K562 (cell line): ENCODE measurements at regions not wholly inside any gene's neighbourhood (a gene's known extent, or its start where the extent isn't known, plus 50 kb on each side); places are given as distances from the start of the nearest gene placed in this dataset.

Experiments used
- ATAC-seq: fragments of 200-7000 bp; cut with Tn5 transposase; 3 replicates; pipeline ENCODE4 v1.9.1; 2020; ENCODE audit warnings: moderate library complexity
- BruUV-seq: library from RNA; stranded (reverse); fragments of 400-500 nt; replicated peaks from 2 replicates; lab custom pipeline; 2021; lab: Mats Ljungman, UMichigan
- CTCF ChIA-PET: fragments of 300-600 bp; formaldehyde crosslinking; extraction: SDS; loops from one replicate; lab custom pipeline; 2021; ENCODE audit warnings: low intra/inter-chr PET ratio; lab: Yijun Ruan, JAX
- POLR2A ChIA-PET: fragments of 300-600, 350-650 bp; sonication (Branson Sonifier 250); formaldehyde crosslinking; extraction: SDS; loops from one replicate; lab custom pipeline; 2021; ENCODE audit warnings: antibody characterized with exemption, inconsistent platforms; lab: Yijun Ruan, JAX
- DNase-seq, 4 experiments: peaks; one replicate each; pipeline versions ENCODE4 v3.0.0 to v3.0.0-alpha.2; 2011 to 2018; ENCODE audit warnings: low spot score in 3 of 4, mixed read lengths in 3 of 4; ENCODE audit errors: extremely low read depth in 1 of 4
- FAIRE-seq: peaks from 2 replicates; lab custom pipeline; 2011; peaks lifted over from hg19 to GRCh38; lab: Jason Lieb, UNC
- H2AFZ ChIP-seq: 2 replicates; pipeline ENCODE4 v1.6.0; 2011; ENCODE audit warnings: low read depth, low read length, control low read depth, inconsistent platforms
- H3K27ac ChIP-seq: fragments of 200-600 bp; 3 replicates; pipeline ENCODE4 v1.8.0; 2011; ENCODE audit warnings: low read depth, mild to moderate bottlenecking, control low read depth, inconsistent platforms, low read length, moderate library complexity, mixed read lengths; ENCODE audit errors: extremely low read depth
- H3K27me3 ChIP-seq, 2 experiments: fragments of 300-600 bp in 1 of 2; 2 replicates in 1 of 2; 3 replicates in 1 of 2; pipeline versions ENCODE4 v1.6.0 to v1.8.0; 2011; ENCODE audit warnings: inconsistent platforms in 2 of 2, low read length in 2 of 2, mild to moderate bottlenecking in 1 of 2, mixed read lengths in 1 of 2, moderate library complexity in 1 of 2; ENCODE audit not compliant: control insufficient read depth in 2 of 2, insufficient read depth in 2 of 2
- H3K36me3 ChIP-seq: fragments of 300-600 bp; 3 replicates; pipeline ENCODE4 v1.8.0; 2011; ENCODE audit warnings: mild to moderate bottlenecking, low read length, inconsistent platforms; ENCODE audit not compliant: control insufficient read depth, insufficient read depth
- H3K4me1 ChIP-seq, 2 experiments: fragments of 200-600 bp in 1 of 2; replicated peaks in 1 of 2; 2 replicates in 1 of 2; 3 replicates in 1 of 2; pipeline versions ENCODE4 v1.5.1 to v1.8.0; 2011; ENCODE audit warnings: inconsistent platforms in 2 of 2, low read length in 2 of 2, mild to moderate bottlenecking in 1 of 2, mixed read lengths in 1 of 2, moderate library complexity in 1 of 2; ENCODE audit not compliant: control insufficient read depth in 2 of 2, insufficient read depth in 2 of 2
- H3K4me2 ChIP-seq: 2 replicates; pipeline ENCODE4 v1.6.1; 2011; ENCODE audit warnings: low read length, control low read depth, inconsistent platforms, mixed read lengths; ENCODE audit not compliant: insufficient read depth
- H3K4me3 ChIP-seq: fragments of 200-600 bp; sonication (generic), shearing (Covaris generic); 2 replicates; pipeline ENCODE4 v1.5.1; 2016; ENCODE audit warnings: control low read depth, inconsistent platforms
- H3K79me2 ChIP-seq: fragments of 200-600 bp; 3 replicates; pipeline ENCODE4 v1.8.0; 2011; ENCODE audit warnings: low read length, inconsistent platforms; ENCODE audit not compliant: control insufficient read depth, insufficient read depth
- H3K9ac ChIP-seq, 2 experiments: 2 replicates each; pipeline versions ENCODE4 v1.6.0 to v1.6.1; 2011; ENCODE audit warnings: low read depth in 2 of 2, low read length in 2 of 2, control low read depth in 1 of 2, inconsistent platforms in 1 of 2, mild to moderate bottlenecking in 1 of 2, mixed read lengths in 1 of 2; ENCODE audit not compliant: insufficient read depth in 1 of 2
- H3K9me1 ChIP-seq: one replicate; pipeline ENCODE4 v1.6.0; 2011; ENCODE audit warnings: inconsistent platforms, mild to moderate bottlenecking, low read length, moderate library complexity; ENCODE audit not compliant: control insufficient read depth, insufficient read depth
- H3K9me3 ChIP-seq: replicated peaks from 2 replicates; pipeline ENCODE4 v1.5.1; 2011; ENCODE audit warnings: low read depth, low read length, inconsistent platforms; ENCODE audit not compliant: control insufficient read depth, insufficient read depth
- H4K20me1 ChIP-seq: replicated peaks from 2 replicates; pipeline ENCODE4 v1.6.1; 2011; ENCODE audit warnings: low read length, inconsistent platforms, mixed read lengths; ENCODE audit not compliant: control insufficient read depth, insufficient read depth
- DDX20 ChIP-seq: fragments of 450-650 bp; IDR thresholded peaks from 2 replicates; pipeline ENCODE4 v1.6.1; 2016; ENCODE audit warnings: missing genetic modification characterization, low read depth, mild to moderate bottlenecking, missing compliant biosample characterization, moderate library complexity
- FOXJ3 ChIP-seq: sonication (generic); formaldehyde crosslinking; IDR thresholded peaks from 2 replicates; pipeline ENCODE4 v1.4.0; 2020; ENCODE audit warnings: mild to moderate bottlenecking, missing genetic modification reagents
- GATAD2B ChIP-seq: fragments of 450-650 bp; IDR thresholded peaks from 2 replicates; pipeline ENCODE4 v1.6.1; 2017; ENCODE audit warnings: mild to moderate bottlenecking, borderline replicate concordance
- NFE2 ChIP-seq: IDR thresholded peaks from 2 replicates; pipeline ENCODE4 v1.6.1; 2014; ENCODE audit warnings: antibody characterized with exemption, low read depth
- RAD51 ChIP-seq: fragments of 450-650 bp; IDR thresholded peaks from 2 replicates; pipeline ENCODE4 v1.7.1; 2016; ENCODE audit warnings: low read depth, mild to moderate bottlenecking, borderline replicate concordance
- ZC3H11A ChIP-seq: IDR thresholded peaks from 2 replicates; pipeline ENCODE4 v1.6.1; 2012; ENCODE audit warnings: low read depth, low read length, improper control_type of control experiment
- ZNF217 ChIP-seq: sonication (generic); formaldehyde crosslinking; IDR thresholded peaks from 2 replicates; pipeline ENCODE4 v1.8.0; 2022; ENCODE audit warnings: mild to moderate bottlenecking, missing genetic modification reagents
- ZNF583 ChIP-seq: fragments of 250-450 bp; sonication (Bioruptor Pico); IDR thresholded peaks from 2 replicates; pipeline ENCODE4 v1.4.0; 2020
- whole genome bisulfite sequencing: fragments of 100-300 bp; shearing (Covaris generic); methylation state at CpG from one replicate; pipeline ENCODE4 v1.1.6; 2016; ENCODE audit warnings: low coverage, mixed read lengths; ENCODE audit not compliant: insufficient coverage; ENCODE audit errors: missing lambda C conversion rate; 5-methylcytosine and 5-hydroxymethylcytosine counted together
- in situ Hi-C: fragments of 300-500 bp; cut with MboI; formaldehyde crosslinking; loops from 4 replicates; pipeline ENCODE4 v1.15.0; 2018; ENCODE audit warnings: inconsistent platforms, mixed read lengths
- intact Hi-C: fragments of 100-400 bp; cut with micrococcal nuclease; formaldehyde crosslinking; loops from 2 replicates; pipeline ENCODE4 v1.14.2; 2022
- TF ChIP-seq, protein P1 (sequence below): fragments of 450-650 bp; IDR thresholded peaks from 2 replicates; pipeline ENCODE4 v1.6.1; 2016; ENCODE audit warnings: low read depth
- TF ChIP-seq, protein P2 (sequence below), 2 experiments: fragments of 450-650 bp; IDR thresholded peaks; 2 replicates each; pipeline ENCODE4 v1.6.1; 2018; ENCODE audit warnings: mild to moderate bottlenecking in 2 of 2, low read depth in 1 of 2; ENCODE audit not compliant: partially characterized antibody in 2 of 2

GRCh38 chr13:32903720-32904119 lies 112.5 kb upstream of the KL start:
- no peak for ATAC-seq
- 0% methylated on average over 5 of the region's 5 CpGs for WGBS
- no peak for DNase-seq
- intact Hi-C loops (no loop called here), in situ Hi-C loops (no loop called here)
- Histone ChIP-seq H3K9me3 (no peaks in the 10 kb centered on the region), H3K9me1 (no peaks in the 10 kb centered on the region), H3K27ac (no peak overlapping the region), H3K4me3 (no peak overlapping the region), H2AFZ (no peak overlapping the region), H3K27me3 (no peaks in the 10 kb centered on the region), H4K20me1 (no peaks in the 10 kb centered on the region), H3K9ac (no peak overlapping the region), H3K79me2 (no peaks in the 10 kb centered on the region), H3K36me3 (no peaks in the 10 kb centered on the region), H3K4me2 (no peak overlapping the region), H3K4me1 (no peaks in the 10 kb centered on the region)
- no TSS peak for BruUV-seq
- ChIA-PET POLR2A (interaction anchor here (1.0 kb wide), 1 partner anchor 9 kb away, joined by 3 read pairs; no protein-coding TSS in a partner anchor), CTCF (no interaction called here)
- no peak for FAIRE-seq
- TF ChIP-seq, protein P1, sequence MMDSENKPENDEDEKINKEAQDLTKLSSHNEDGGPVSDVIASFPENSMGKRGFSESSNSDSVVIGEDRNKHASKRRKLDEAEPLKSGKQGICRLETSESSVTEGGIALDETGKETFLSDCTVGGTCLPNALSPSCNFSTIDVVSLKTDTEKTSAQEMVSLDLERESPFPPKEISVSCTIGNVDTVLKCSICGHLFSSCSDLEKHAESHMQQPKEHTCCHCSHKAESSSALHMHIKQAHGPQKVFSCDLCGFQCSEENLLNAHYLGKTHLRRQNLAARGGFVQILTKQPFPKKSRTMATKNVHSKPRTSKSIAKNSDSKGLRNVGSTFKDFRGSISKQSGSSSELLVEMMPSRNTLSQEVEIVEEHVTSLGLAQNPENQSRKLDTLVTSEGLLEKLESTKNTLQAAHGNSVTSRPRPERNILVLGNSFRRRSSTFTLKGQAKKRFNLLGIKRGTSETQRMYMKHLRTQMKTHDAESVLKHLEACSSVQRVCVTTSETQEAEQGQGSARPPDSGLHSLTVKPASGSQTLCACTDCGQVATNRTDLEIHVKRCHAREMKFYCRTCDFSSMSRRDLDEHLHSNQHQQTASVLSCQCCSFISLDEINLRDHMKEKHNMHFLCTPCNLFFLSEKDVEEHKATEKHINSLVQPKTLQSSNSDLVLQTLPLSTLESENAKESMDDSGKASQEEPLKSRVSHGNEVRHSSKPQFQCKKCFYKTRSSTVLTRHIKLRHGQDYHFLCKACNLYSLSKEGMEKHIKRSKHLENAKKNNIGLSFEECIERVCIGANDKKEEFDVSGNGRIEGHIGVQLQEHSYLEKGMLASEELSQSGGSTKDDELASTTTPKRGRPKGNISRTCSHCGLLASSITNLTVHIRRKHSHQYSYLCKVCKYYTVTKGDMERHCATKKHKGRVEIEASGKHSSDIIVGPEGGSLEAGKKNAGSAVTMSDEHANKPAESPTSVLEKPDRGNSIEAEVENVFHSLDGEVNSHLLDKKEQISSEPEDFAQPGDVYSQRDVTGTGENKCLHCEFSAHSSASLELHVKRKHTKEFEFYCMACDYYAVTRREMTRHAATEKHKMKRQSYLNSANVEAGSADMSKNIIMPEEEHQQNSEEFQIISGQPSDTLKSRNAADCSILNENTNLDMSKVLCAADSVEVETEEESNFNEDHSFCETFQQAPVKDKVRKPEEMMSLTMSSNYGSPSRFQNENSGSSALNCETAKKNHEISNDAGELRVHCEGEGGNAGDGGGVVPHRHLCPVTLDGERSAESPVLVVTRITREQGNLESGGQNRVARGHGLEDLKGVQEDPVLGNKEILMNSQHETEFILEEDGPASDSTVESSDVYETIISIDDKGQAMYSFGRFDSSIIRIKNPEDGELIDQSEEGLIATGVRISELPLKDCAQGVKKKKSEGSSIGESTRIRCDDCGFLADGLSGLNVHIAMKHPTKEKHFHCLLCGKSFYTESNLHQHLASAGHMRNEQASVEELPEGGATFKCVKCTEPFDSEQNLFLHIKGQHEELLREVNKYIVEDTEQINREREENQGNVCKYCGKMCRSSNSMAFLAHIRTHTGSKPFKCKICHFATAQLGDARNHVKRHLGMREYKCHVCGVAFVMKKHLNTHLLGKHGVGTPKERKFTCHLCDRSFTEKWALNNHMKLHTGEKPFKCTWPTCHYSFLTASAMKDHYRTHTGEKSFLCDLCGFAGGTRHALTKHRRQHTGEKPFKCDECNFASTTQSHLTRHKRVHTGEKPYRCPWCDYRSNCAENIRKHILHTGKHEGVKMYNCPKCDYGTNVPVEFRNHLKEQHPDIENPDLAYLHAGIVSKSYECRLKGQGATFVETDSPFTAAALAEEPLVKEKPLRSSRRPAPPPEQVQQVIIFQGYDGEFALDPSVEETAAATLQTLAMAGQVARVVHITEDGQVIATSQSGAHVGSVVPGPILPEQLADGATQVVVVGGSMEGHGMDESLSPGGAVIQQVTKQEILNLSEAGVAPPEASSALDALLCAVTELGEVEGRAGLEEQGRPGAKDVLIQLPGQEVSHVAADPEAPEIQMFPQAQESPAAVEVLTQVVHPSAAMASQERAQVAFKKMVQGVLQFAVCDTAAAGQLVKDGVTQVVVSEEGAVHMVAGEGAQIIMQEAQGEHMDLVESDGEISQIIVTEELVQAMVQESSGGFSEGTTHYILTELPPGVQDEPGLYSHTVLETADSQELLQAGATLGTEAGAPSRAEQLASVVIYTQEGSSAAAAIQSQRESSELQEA = no peak
- TF ChIP-seq ZNF217 (CRISPR knock-in tag) (no peak), DDX20 (tag) (no peak), GATAD2B (no peak), NFE2 (no peak), RAD51 (no peak), ZNF583 (CRISPR knock-in tag) (no peak), ZC3H11A (no peak), FOXJ3 (CRISPR knock-in tag) (no peak)
- TF ChIP-seq, protein P2, sequence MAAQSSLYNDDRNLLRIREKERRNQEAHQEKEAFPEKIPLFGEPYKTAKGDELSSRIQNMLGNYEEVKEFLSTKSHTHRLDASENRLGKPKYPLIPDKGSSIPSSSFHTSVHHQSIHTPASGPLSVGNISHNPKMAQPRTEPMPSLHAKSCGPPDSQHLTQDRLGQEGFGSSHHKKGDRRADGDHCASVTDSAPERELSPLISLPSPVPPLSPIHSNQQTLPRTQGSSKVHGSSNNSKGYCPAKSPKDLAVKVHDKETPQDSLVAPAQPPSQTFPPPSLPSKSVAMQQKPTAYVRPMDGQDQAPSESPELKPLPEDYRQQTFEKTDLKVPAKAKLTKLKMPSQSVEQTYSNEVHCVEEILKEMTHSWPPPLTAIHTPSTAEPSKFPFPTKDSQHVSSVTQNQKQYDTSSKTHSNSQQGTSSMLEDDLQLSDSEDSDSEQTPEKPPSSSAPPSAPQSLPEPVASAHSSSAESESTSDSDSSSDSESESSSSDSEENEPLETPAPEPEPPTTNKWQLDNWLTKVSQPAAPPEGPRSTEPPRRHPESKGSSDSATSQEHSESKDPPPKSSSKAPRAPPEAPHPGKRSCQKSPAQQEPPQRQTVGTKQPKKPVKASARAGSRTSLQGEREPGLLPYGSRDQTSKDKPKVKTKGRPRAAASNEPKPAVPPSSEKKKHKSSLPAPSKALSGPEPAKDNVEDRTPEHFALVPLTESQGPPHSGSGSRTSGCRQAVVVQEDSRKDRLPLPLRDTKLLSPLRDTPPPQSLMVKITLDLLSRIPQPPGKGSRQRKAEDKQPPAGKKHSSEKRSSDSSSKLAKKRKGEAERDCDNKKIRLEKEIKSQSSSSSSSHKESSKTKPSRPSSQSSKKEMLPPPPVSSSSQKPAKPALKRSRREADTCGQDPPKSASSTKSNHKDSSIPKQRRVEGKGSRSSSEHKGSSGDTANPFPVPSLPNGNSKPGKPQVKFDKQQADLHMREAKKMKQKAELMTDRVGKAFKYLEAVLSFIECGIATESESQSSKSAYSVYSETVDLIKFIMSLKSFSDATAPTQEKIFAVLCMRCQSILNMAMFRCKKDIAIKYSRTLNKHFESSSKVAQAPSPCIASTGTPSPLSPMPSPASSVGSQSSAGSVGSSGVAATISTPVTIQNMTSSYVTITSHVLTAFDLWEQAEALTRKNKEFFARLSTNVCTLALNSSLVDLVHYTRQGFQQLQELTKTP (IDR thresholded peaks at IDR 0.05; ENCODE audit: low read depth in 1 of 2, partially characterized antibody in 2 of 2) = no peak
